T47D (cell line): ENCODE measurements at regions not wholly inside any gene's neighbourhood (a gene's known extent, or its start where the extent isn't known, plus 50 kb on each side); places are given as distances from the start of the nearest gene placed in this dataset.

Experiments
- DNase-seq, 2 experiments: peaks; one replicate each; pipeline versions ENCODE4 v3.0.0 to v3.0.0-alpha.2; 2011 to 2012; ENCODE audit warnings: low read depth in 1 of 2, low spot score in 1 of 2
- JUND ChIP-seq: IDR thresholded peaks from 2 replicates; pipeline ENCODE4 v1.6.1; 2012; ENCODE audit warnings: low read depth
- in situ Hi-C: cut with HindIII; loops from 2 replicates; pipeline ENCODE4 v1.10.0; 2016; ENCODE audit warnings: low sequenced_read_pairs, low pct_unique_long_range_greater_than_20kb

- TF ChIP-seq JUND = no peak
- in situ Hi-C loops = no loop called here
- DNase-seq = no peak
Measured at GRCh38 chr1:68551459-68551858, 54.6 kb upstream of the DEPDC1 start.

GRCh38 chr1:68558321-68559026 lies 61.6 kb upstream of the DEPDC1 start:
- in situ Hi-C loops = no loop called here
- TF ChIP-seq JUND = no peak
- DNase-seq = no peak

GRCh38 chr1:68565923-68566322 lies 69.0 kb upstream of the DEPDC1 start:
- no peak for DNase-seq
- TF ChIP-seq JUND = no peak
- in situ Hi-C loops = no loop called here

- no peak for TF ChIP-seq JUND
- no peak for DNase-seq
- in situ Hi-C loops = no loop called here
Measured at GRCh38 chr1:68570871-68571270, 74.0 kb upstream of the DEPDC1 start.

GRCh38 chr1:68571454-68572235 lies 74.8 kb upstream of the DEPDC1 start:
- no peak for TF ChIP-seq JUND
- no peak for DNase-seq
- in situ Hi-C loops = no loop called here

- in situ Hi-C loops = no loop called here
- no peak for DNase-seq
- TF ChIP-seq JUND = no peak
Measured at GRCh38 chr1:68585351-68585750, 88.5 kb upstream of the DEPDC1 start.

GRCh38 chr1:68586766-68587165 lies 89.9 kb upstream of the DEPDC1 start:
- no peak for DNase-seq
- in situ Hi-C loops = no loop called here
- no peak for TF ChIP-seq JUND

- in situ Hi-C loops = no loop called here
- no peak for TF ChIP-seq JUND
- no peak for DNase-seq
Measured at GRCh38 chr1:68588304-68588703, 91.4 kb upstream of the DEPDC1 start.

GRCh38 chr1:68590473-68590872 lies 93.6 kb upstream of the DEPDC1 start:
- DNase-seq = peak in 1 of 2 experiments; percentile 26
- TF ChIP-seq JUND = no peak
- in situ Hi-C loops = no loop called here

- in situ Hi-C loops = no loop called here
- no peak for DNase-seq
- no peak for TF ChIP-seq JUND
Measured at GRCh38 chr1:68594851-68595250, 98.0 kb upstream of the DEPDC1 start.

- TF ChIP-seq JUND = no peak
- in situ Hi-C loops = no loop called here
- DNase-seq = peak in 1 of 2 experiments; percentile 24
Measured at GRCh38 chr1:68600049-68600661, 103.3 kb upstream of the DEPDC1 start.

- no peak for TF ChIP-seq JUND
- DNase-seq = no peak
- in situ Hi-C loops = no loop called here
Measured at GRCh38 chr1:68608289-68608688, 111.4 kb upstream of the DEPDC1 start.

GRCh38 chr1:68615312-68615711 lies 118.4 kb upstream of the DEPDC1 start:
- in situ Hi-C loops = no loop called here
- DNase-seq = no peak
- TF ChIP-seq JUND = no peak
